A673 (cell line): ENCODE measurements at regions not wholly inside any gene's neighbourhood (a gene's known extent, or its start where the extent isn't known, plus 50 kb on each side); places are given as distances from the start of the nearest gene placed in this dataset.
"Not testable (repeated sequence)": the region's sequence is repeated elsewhere in the genome, so short reads cannot be mapped to it uniquely, and the experiment has no call there.

ENCODE experiments used
- EZH2 ChIP-seq: fragments of 200-600 bp; sonication (generic); IDR thresholded peaks from 2 replicates; pipeline ENCODE4 v1.6.1; 2017; ENCODE audit warnings: borderline replicate concordance, low read depth, mild to moderate bottlenecking, mixed read lengths, antibody characterized with exemption, low read length; ENCODE audit not compliant: poor library complexity, severe bottlenecking
- TF ChIP-seq, protein P1 (sequence below): fragments of 300-800, 200-600 bp; sonication (generic); conservative IDR thresholded peaks from 2 replicates; pipeline ENCODE4 v1.5.1; 2017; ENCODE audit warnings: low read depth, mild to moderate bottlenecking, antibody characterized with exemption, low read length, moderate library complexity, mixed read lengths

DNA sequence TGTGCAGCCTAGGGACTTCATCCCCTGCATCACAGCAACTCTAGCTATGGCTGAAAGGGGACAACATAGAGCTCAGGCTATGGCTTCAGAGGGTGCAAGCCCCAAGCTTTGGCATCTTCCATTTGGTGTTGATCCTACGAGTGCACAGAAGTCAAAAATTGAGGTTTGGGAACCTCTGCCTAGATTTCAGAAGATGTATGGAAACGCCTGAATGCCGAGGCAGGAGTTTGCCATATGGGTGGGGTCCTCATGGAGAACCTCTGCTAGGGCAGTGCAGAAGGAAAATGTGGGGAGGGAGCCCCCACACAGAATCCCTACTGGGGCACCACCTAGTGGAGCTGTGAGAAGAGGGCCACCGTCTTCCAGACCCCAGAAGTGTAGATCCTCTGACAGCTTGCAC, 543.0 kb upstream of the TPTE start:
- TF ChIP-seq, protein P1, sequence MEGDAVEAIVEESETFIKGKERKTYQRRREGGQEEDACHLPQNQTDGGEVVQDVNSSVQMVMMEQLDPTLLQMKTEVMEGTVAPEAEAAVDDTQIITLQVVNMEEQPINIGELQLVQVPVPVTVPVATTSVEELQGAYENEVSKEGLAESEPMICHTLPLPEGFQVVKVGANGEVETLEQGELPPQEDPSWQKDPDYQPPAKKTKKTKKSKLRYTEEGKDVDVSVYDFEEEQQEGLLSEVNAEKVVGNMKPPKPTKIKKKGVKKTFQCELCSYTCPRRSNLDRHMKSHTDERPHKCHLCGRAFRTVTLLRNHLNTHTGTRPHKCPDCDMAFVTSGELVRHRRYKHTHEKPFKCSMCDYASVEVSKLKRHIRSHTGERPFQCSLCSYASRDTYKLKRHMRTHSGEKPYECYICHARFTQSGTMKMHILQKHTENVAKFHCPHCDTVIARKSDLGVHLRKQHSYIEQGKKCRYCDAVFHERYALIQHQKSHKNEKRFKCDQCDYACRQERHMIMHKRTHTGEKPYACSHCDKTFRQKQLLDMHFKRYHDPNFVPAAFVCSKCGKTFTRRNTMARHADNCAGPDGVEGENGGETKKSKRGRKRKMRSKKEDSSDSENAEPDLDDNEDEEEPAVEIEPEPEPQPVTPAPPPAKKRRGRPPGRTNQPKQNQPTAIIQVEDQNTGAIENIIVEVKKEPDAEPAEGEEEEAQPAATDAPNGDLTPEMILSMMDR = not testable (repeated sequence)
- TF ChIP-seq EZH2 = not testable (repeated sequence)
